Esophagus squamous epithelium (tissue), 4 donors: ENCODE measurements at regions not wholly inside any gene's neighbourhood (a gene's known extent, or its start where the extent isn't known, plus 50 kb on each side); places are given as distances from the start of the nearest gene placed in this dataset.

ENCODE experiments used
- POLR2A ChIP-seq, 4 donors: fragments of 450-650 bp; IDR thresholded peaks; one replicate each; pipeline ENCODE4 v1.6.1; 2017; ENCODE audit warnings: antibody characterized with exemption in 4 of 4, mild to moderate bottlenecking in 4 of 4, moderate library complexity in 3 of 4
- TF ChIP-seq, protein P1 (sequence below), 6 experiments: fragments of 450-650 bp in 4 of 6; fragments of 200-600 bp in 2 of 6; sonication (generic) in 2 of 6; IDR thresholded peaks; one replicate each; pipeline ENCODE4 v1.5.1; 2016 to 2019; ENCODE audit warnings: antibody characterized with exemption in 6 of 6, mild to moderate bottlenecking in 4 of 6, moderate library complexity in 4 of 6

DNA sequence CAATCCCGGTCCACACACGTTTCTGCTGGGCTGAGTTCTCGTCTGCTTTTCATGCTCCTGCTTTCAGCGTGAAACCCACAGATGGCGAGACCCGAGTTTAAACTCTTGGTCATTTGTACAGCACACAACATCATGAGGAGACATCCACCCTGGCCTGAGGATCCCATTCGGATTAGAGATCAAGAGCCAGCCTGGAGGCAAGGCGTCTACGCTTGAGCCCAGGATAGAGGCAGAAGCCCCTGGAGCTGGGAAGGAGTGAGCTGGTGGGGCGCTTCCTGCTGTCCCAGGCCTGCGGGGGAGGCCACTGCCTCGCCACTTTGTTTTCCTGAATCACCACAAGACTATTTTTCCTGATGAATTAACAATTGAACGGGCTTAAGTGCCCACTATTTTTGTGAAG is 281.9 kb upstream of the IRX4 start:
- TF ChIP-seq, protein P1, sequence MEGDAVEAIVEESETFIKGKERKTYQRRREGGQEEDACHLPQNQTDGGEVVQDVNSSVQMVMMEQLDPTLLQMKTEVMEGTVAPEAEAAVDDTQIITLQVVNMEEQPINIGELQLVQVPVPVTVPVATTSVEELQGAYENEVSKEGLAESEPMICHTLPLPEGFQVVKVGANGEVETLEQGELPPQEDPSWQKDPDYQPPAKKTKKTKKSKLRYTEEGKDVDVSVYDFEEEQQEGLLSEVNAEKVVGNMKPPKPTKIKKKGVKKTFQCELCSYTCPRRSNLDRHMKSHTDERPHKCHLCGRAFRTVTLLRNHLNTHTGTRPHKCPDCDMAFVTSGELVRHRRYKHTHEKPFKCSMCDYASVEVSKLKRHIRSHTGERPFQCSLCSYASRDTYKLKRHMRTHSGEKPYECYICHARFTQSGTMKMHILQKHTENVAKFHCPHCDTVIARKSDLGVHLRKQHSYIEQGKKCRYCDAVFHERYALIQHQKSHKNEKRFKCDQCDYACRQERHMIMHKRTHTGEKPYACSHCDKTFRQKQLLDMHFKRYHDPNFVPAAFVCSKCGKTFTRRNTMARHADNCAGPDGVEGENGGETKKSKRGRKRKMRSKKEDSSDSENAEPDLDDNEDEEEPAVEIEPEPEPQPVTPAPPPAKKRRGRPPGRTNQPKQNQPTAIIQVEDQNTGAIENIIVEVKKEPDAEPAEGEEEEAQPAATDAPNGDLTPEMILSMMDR (IDR thresholded peaks at IDR 0.05), result no peak
- no peak for TF ChIP-seq POLR2A (IDR thresholded peaks at IDR 0.05)
